ENCODE measurements at regions not wholly inside any gene's neighbourhood (a gene's known extent, or its start where the extent isn't known, plus 50 kb on each side); places are given as distances from the start of the nearest gene placed in this dataset.

DNA sequence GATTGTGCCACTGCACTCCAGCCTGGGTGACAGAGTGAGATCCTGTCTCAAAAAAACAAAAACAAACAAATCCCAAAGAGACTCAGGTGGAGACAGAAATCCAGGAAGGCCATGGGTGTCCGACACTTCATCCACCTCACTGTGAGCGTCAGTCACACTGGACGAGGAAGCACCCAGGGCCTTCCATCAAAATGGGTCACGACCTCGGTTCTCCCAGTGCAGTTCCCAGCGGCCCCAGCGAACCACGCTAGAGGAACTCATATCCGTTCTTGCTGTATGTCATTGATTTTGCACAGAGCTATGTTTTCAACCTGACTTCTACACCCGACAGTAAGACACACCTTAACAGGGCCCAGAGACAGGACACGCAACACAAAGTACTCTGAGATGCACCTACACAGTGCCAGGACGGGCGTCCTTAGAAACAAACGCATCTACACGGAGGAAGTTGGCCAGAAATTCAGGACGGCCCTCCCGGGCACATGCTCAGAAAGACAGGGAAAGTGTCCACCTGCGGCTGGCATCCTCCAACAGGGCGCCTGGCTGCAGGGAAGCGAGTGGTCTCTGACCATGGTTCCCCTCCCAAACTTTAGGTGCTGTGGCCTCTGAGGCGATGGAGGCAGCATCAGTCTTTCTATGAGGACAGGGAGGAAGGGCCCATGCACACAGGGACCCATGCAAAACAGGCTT lies 410.5 kb downstream of the CTTN start:
- no peaks in the 10 kb centered on the region for H3F3A ChIP-seq (ENCODE audit: insufficient read depth, low read length, poor library complexity, severe bottlenecking)
- no peaks in the 10 kb centered on the region for H3K79me2 ChIP-seq (replicated peaks; ENCODE audit: insufficient read depth, low read length)
- no peak for TF ChIP-seq MXI1 (conservative IDR thresholded peaks at IDR 0.05; ENCODE audit: poor library complexity, severe bottlenecking)
- TF ChIP-seq POLR2AphosphoS5 (IDR thresholded peaks at IDR 0.05) = no peak
- TF ChIP-seq CTCF (IDR thresholded peaks at IDR 0.05; ENCODE audit: poor library complexity, severe bottlenecking) = no peak
- TF ChIP-seq RAD21 (conservative IDR thresholded peaks at IDR 0.05) = no peak
- no peak for TF ChIP-seq SMC3 (conservative IDR thresholded peaks at IDR 0.05; ENCODE audit: poor library complexity)
- TF ChIP-seq EZH2 (IDR thresholded peaks at IDR 0.05; ENCODE audit: borderline replicate concordance, insufficient read depth, low read length, poor library complexity, severe bottlenecking) = no peak
- no peak for TF ChIP-seq EP300 (conservative IDR thresholded peaks at IDR 0.05; ENCODE audit: poor library complexity, severe bottlenecking)
- no peak overlapping the region for H3K4me3 ChIP-seq (ENCODE audit: low read length)
- H3K9me2 ChIP-seq (ENCODE audit: insufficient read depth, low read length) = no peaks in the 10 kb centered on the region
- H3K9me3 ChIP-seq (ENCODE audit: low read length) = no peaks in the 10 kb centered on the region
- no peak overlapping the region for H2AFZ ChIP-seq (ENCODE audit: low read depth, low read length)
- no peaks in the 10 kb centered on the region for H3K36me3 ChIP-seq (ENCODE audit: insufficient read depth, low read length)
- H3K4me2 ChIP-seq (ENCODE audit: low read length) = no peak overlapping the region
- no peak overlapping the region for H3K9ac ChIP-seq (ENCODE audit: low read length)
- no peak overlapping the region for H3K27ac ChIP-seq (ENCODE audit: low read length)
- no peaks in the 10 kb centered on the region for H3K27me3 ChIP-seq (ENCODE audit: insufficient read depth, low read depth, low read length)
- no peaks in the 10 kb centered on the region for H4K20me1 ChIP-seq (ENCODE audit: insufficient read depth)

DNA sequence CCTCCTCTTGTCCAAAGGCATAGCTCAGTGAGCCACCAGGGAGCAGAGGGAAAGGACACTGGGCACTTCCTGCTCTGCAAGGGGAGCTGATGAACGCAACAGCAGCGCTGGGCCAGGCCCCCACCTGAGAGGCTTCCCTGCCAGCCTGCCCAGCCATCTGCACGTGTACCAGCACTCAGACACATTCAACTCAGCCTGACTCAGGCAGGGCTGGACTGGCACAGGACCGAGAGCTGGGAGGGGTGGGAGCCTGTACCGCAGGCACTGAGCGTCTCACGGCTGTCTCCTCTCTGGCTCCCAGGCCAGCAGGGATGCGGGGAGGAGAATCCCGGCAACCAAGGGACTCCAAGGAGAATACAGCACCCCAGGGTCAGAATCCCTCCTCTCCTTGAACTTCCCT lies 411.8 kb downstream of the CTTN start:
- H3K79me2 ChIP-seq (replicated peaks; ENCODE audit: insufficient read depth, low read length) = no peaks in the 10 kb centered on the region
- H4K20me1 ChIP-seq (ENCODE audit: insufficient read depth) = no peaks in the 10 kb centered on the region
- H3K27ac ChIP-seq (ENCODE audit: low read length) = no peak overlapping the region
- no peaks in the 10 kb centered on the region for H3F3A ChIP-seq (ENCODE audit: insufficient read depth, low read length, poor library complexity, severe bottlenecking)
- no peak overlapping the region for H3K4me3 ChIP-seq (ENCODE audit: low read length)
- H3K9ac ChIP-seq (ENCODE audit: low read length) = no peak overlapping the region
- no peaks in the 10 kb centered on the region for H3K27me3 ChIP-seq (ENCODE audit: insufficient read depth, low read depth, low read length)
- no peak overlapping the region for H3K4me2 ChIP-seq (ENCODE audit: low read length)
- H2AFZ ChIP-seq (ENCODE audit: low read depth, low read length) = no peak overlapping the region
- no peaks in the 10 kb centered on the region for H3K9me3 ChIP-seq (ENCODE audit: low read length)
- H3K36me3 ChIP-seq (ENCODE audit: insufficient read depth, low read length) = no peaks in the 10 kb centered on the region
- TF ChIP-seq CTCF (IDR thresholded peaks at IDR 0.05; ENCODE audit: poor library complexity, severe bottlenecking) (no peak), SMC3 (conservative IDR thresholded peaks at IDR 0.05; ENCODE audit: poor library complexity) (no peak), TAF1 (IDR thresholded peaks at IDR 0.05; ENCODE audit: low read depth) (no peak), EP300 (conservative IDR thresholded peaks at IDR 0.05; ENCODE audit: poor library complexity, severe bottlenecking) (no peak), RAD21 (conservative IDR thresholded peaks at IDR 0.05) (no peak), POLR2AphosphoS5 (IDR thresholded peaks at IDR 0.05) (no peak), MXI1 (conservative IDR thresholded peaks at IDR 0.05; ENCODE audit: poor library complexity, severe bottlenecking) (no peak), EZH2 (IDR thresholded peaks at IDR 0.05; ENCODE audit: borderline replicate concordance, insufficient read depth, low read length, poor library complexity, severe bottlenecking) (no peak)
- TF ChIP-seq, protein P1, sequence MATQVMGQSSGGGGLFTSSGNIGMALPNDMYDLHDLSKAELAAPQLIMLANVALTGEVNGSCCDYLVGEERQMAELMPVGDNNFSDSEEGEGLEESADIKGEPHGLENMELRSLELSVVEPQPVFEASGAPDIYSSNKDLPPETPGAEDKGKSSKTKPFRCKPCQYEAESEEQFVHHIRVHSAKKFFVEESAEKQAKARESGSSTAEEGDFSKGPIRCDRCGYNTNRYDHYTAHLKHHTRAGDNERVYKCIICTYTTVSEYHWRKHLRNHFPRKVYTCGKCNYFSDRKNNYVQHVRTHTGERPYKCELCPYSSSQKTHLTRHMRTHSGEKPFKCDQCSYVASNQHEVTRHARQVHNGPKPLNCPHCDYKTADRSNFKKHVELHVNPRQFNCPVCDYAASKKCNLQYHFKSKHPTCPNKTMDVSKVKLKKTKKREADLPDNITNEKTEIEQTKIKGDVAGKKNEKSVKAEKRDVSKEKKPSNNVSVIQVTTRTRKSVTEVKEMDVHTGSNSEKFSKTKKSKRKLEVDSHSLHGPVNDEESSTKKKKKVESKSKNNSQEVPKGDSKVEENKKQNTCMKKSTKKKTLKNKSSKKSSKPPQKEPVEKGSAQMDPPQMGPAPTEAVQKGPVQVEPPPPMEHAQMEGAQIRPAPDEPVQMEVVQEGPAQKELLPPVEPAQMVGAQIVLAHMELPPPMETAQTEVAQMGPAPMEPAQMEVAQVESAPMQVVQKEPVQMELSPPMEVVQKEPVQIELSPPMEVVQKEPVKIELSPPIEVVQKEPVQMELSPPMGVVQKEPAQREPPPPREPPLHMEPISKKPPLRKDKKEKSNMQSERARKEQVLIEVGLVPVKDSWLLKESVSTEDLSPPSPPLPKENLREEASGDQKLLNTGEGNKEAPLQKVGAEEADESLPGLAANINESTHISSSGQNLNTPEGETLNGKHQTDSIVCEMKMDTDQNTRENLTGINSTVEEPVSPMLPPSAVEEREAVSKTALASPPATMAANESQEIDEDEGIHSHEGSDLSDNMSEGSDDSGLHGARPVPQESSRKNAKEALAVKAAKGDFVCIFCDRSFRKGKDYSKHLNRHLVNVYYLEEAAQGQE (IDR thresholded peaks at IDR 0.05; ENCODE audit: borderline replicate concordance) = no peak
- H3K9me2 ChIP-seq (ENCODE audit: insufficient read depth, low read length) = no peaks in the 10 kb centered on the region
